HG03064 (cell line): ENCODE measurements at regions not wholly inside any gene's neighbourhood (a gene's known extent, or its start where the extent isn't known, plus 50 kb on each side); places are given as distances from the start of the nearest gene placed in this dataset.
"Not testable (repeated sequence)": the region's sequence is repeated elsewhere in the genome, so short reads cannot be mapped to it uniquely, and the experiment has no call there.

Experiments
- ATAC-seq: cut with Tn5 transposase; IDR thresholded peaks from one replicate; pipeline ENCODE4 v1.9.1; 2021; ENCODE audit warnings: low read depth; ENCODE audit not compliant: unreplicated experiment

- ATAC-seq = not testable (repeated sequence)
Observed at GRCh38 chr10:33867199-33867789, 532.8 kb upstream of the NRP1 start.

- no peak for ATAC-seq
Observed at GRCh38 chr10:33863352-33863751, 528.9 kb upstream of the NRP1 start.

- ATAC-seq = no peak
Observed at GRCh38 chr10:33862536-33863105, 528.2 kb upstream of the NRP1 start.

GRCh38 chr10:33861833-33862232 is 527.4 kb upstream of the NRP1 start:
- no peak for ATAC-seq

- no peak for ATAC-seq
Observed at GRCh38 chr10:33861016-33861704, 526.7 kb upstream of the NRP1 start.

GRCh38 chr10:33860552-33860951 is 526.1 kb upstream of the NRP1 start:
- ATAC-seq = no peak

GRCh38 chr10:33859319-33860022 is 525.0 kb upstream of the NRP1 start:
- ATAC-seq = no peak

GRCh38 chr10:33858326-33858725 is 523.9 kb upstream of the NRP1 start:
- ATAC-seq = no peak

GRCh38 chr10:33853221-33853620 is 518.8 kb upstream of the NRP1 start:
- ATAC-seq = not testable (repeated sequence)

- ATAC-seq = no peak
Observed at GRCh38 chr10:33843379-33843778, 508.9 kb upstream of the NRP1 start.

GRCh38 chr10:33841678-33842077 is 507.2 kb upstream of the NRP1 start:
- no peak for ATAC-seq

- no peak for ATAC-seq
Observed at GRCh38 chr10:33838731-33839130, 504.3 kb upstream of the NRP1 start.

GRCh38 chr10:33837736-33838135 is 503.3 kb upstream of the NRP1 start:
- no peak for ATAC-seq

- no peak for ATAC-seq
Observed at GRCh38 chr10:33835556-33835955, 501.1 kb upstream of the NRP1 start.

- no peak for ATAC-seq
Observed at GRCh38 chr10:33833566-33833965, 499.1 kb upstream of the NRP1 start.

- no peak for ATAC-seq
Observed at GRCh38 chr10:33832124-33832787, 497.8 kb upstream of the NRP1 start.

- no peak for ATAC-seq
Observed at GRCh38 chr10:33831591-33831990, 497.1 kb upstream of the NRP1 start.

- not testable (repeated sequence) for ATAC-seq
Observed at GRCh38 chr10:33829899-33830298, 495.4 kb upstream of the NRP1 start.

- no peak for ATAC-seq
Observed at GRCh38 chr10:33828592-33828991, 494.1 kb upstream of the NRP1 start.

- ATAC-seq = no peak
Observed at GRCh38 chr10:33826186-33826585, 491.7 kb upstream of the NRP1 start.

- no peak for ATAC-seq
Observed at GRCh38 chr10:33822774-33823173, 488.3 kb upstream of the NRP1 start.
